ENCODE measurements at regions not wholly inside any gene's neighbourhood (a gene's known extent, or its start where the extent isn't known, plus 50 kb on each side); places are given as distances from the start of the nearest gene placed in this dataset.

DNA sequence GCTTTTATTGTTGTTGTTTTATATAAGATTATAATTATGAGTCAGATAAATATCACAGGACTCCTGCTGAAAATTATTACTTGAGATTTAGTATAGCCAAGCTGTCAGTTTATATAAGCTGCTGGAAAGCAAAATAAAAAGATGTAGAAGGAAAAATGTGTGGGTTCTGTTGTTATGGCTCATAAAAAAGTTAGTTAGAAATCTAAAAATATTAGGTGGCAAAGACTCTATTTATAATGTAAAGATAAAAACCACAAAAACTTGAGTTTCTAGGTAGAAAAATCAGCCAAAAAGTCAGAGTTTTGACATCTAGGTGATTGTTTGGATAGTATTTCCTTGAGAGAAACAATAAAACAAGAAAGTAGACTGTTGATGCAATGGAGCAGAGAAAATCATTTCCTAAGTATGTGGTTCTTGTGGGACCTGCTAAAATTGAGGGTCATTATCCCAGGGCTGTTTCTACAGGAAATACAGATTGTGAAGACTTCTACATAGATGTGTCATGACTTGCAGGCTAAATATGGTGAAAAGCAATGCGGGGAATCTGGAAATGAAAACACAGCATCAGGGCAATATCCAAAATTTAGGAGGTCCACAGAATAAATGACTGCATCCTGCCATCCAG, 1109.6 kb upstream of the CADM2 start:
- H3K27ac ChIP-seq, result no peak overlapping the region
- no peak for DNase-seq
- no peaks in the 10 kb centered on the region for H3K9me3 ChIP-seq
- intact Hi-C loops (cut with DNase I; ENCODE audit: low total_unique reads), result no loop called here
- no peaks in the 10 kb centered on the region for H3K36me3 ChIP-seq
- H3K4me1 ChIP-seq, result no peaks in the 10 kb centered on the region
- H3K27me3 ChIP-seq, result no peaks in the 10 kb centered on the region
- H3K4me3 ChIP-seq, result no peak overlapping the region
- TF ChIP-seq CTCF (IDR thresholded peaks at IDR 0.05), result no peak

DNA sequence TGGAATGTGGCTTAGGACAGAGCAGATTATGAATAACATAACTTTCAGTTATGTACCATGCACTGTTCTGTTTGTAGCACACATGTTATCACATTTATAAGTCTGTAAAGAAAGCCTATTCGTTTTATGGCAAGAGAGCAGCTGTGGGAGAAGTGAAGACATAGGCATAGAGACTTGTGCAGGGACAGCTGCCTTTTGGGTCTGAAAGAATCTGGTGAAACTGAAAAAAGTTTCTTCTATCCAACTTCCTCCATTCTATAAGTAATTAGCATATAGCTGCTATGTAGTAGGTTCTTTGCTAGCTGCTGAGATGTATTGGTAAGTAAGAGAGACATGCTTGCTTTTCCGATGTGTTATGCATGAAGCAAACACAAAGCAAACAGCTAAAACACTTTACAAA, 1095.4 kb upstream of the CADM2 start:
- H3K4me1 ChIP-seq, result no peaks in the 10 kb centered on the region
- no peaks in the 10 kb centered on the region for H3K9me3 ChIP-seq
- intact Hi-C loops (cut with DNase I; ENCODE audit: low total_unique reads), result no loop called here
- no peak overlapping the region for H3K27ac ChIP-seq
- no peak for DNase-seq
- H3K27me3 ChIP-seq, result no peaks in the 10 kb centered on the region
- no peaks in the 10 kb centered on the region for H3K36me3 ChIP-seq
- no peak for TF ChIP-seq CTCF (IDR thresholded peaks at IDR 0.05)
- no peak overlapping the region for H3K4me3 ChIP-seq

DNA sequence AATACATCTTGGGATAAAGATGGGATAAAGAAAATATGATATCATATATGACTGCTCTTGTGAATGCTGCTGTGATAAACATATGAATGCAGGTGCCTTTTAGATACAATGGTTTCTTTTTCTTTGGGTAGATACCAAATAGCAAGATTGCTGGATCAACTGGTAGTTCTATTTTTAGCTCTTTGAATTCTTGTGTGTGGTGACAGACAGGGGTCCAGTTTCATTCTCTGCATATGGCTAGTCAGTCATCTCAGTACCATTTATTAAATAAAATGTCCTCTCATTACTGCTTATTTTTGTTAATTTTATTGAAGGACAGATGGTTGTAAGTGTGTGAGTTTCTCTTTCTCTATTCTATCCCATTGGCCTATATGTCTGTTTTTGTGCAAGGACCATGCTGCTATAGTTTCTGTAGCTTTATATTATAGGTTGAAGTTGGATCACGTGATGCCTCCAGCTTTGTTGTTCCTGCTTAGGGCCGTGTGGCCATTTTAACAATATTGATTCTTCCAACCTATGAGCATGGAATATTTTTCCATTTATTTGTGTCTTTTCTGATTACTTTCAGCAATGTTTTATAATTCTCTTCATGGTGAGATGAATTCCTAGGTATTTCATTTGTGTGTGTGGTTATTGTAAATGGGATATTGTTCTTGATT, 1089.8 kb upstream of the CADM2 start:
- no peak overlapping the region for H3K27ac ChIP-seq
- no peaks in the 10 kb centered on the region for H3K36me3 ChIP-seq
- H3K4me3 ChIP-seq, result no peak overlapping the region
- no peak for DNase-seq
- no peaks in the 10 kb centered on the region for H3K9me3 ChIP-seq
- H3K4me1 ChIP-seq, result no peaks in the 10 kb centered on the region
- TF ChIP-seq CTCF (IDR thresholded peaks at IDR 0.05), result no peak
- H3K27me3 ChIP-seq, result no peaks in the 10 kb centered on the region
- intact Hi-C loops (cut with DNase I; ENCODE audit: low total_unique reads), result no loop called here

DNA sequence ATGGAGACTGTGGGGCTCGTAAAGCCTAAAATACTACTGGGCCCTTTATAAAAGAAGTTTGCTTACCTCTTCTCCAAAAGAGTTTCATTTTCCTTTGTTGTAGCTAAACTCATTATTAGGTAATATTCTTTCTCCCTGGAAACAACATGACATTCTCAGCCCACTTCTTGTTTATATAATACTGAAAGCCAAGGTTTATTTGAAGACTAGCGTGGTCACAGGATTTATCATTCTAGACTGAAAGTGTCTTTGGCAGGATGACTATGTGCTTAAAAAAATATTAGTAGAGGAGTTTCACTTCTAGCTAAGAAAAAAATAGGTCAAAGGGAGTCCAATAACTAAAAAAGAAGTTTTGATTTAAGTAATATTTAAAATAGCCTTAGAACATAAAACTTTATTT, 1085.2 kb upstream of the CADM2 start:
- H3K4me1 ChIP-seq, result no peaks in the 10 kb centered on the region
- TF ChIP-seq CTCF (IDR thresholded peaks at IDR 0.05), result no peak
- no peak for DNase-seq
- no peak overlapping the region for H3K4me3 ChIP-seq
- H3K36me3 ChIP-seq, result no peaks in the 10 kb centered on the region
- H3K27me3 ChIP-seq, result no peaks in the 10 kb centered on the region
- H3K27ac ChIP-seq, result no peak overlapping the region
- intact Hi-C loops (cut with DNase I; ENCODE audit: low total_unique reads), result no loop called here
- H3K9me3 ChIP-seq, result peaks cover 0 to 11% (median 0%) of the 10 kb centered on the region in 3 donors

DNA sequence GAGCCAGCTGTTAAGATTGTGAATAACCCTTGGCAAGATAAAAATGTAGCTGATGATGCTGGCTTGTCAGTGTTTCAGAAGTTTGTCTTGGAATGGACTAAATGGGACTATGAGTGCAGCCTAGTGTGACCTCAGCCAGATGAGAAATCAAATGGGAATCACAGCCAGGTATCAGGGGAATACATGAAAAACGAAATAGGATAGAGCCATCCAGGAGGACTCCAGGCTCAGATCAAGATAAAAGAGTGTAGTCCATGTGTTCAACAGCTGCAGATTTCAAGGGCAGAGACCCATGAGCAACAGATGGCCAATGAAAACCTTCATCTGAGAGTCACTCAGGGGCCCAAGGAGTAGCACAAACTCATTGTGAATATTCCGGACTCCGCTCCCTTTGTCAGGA, 1080.9 kb upstream of the CADM2 start:
- H3K4me1 ChIP-seq, result no peaks in the 10 kb centered on the region
- DNase-seq, result no peak
- intact Hi-C loops (cut with DNase I; ENCODE audit: low total_unique reads), result no loop called here
- no peak overlapping the region for H3K4me3 ChIP-seq
- TF ChIP-seq CTCF (IDR thresholded peaks at IDR 0.05), result no peak
- H3K9me3 ChIP-seq, result peaks cover 0 to 11% (median 0%) of the 10 kb centered on the region in 3 donors
- H3K27ac ChIP-seq, result no peak overlapping the region
- H3K36me3 ChIP-seq, result no peaks in the 10 kb centered on the region
- H3K27me3 ChIP-seq, result no peaks in the 10 kb centered on the region
